ENCODE measurements at regions not wholly inside any gene's neighbourhood (a gene's known extent, or its start where the extent isn't known, plus 50 kb on each side); places are given as distances from the start of the nearest gene placed in this dataset.

DNA sequence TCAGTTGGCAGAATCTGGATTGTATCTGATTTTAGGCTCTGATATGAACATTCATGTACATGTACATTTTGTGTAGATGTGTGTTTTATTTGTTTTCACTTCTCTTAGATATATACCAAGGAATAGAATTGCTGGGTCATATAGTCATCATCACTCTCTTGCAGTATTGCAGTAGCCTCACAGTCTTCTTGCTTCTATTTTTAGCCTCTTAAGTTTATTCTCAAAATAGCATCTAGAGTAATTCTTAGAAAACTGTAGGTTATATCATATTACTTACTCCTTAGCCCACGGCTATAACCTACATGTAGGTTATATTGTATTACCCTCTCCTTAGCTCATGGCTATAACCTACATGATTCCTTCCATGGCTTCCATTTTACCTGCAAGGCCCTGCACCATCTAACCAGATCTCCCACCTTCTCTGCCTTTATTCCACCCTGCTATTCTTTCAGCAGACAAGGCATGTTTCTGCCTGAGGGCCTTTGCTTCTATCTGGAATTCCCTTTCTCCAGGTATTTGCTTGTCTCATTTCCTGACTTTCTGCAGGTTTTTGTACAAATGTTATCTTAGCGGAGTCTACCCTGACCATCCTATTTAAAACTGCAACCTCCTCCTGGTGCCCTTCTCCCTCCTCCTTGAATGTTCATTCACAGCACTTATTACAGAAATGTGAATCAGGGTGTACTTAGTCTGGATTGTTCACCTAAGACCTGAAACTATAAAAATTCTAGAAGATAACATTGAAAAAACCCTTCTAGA is 109.0 kb upstream of the ETV3 start:
- no peak for ATAC-seq (ENCODE audit: insufficient number of reproducible peaks, low FRiP score, low read depth)
- Histone ChIP-seq H3K27ac (no peak overlapping the region), H3K4me1 (ENCODE audit: control insufficient read depth in 1 of 2, low read depth in 2 of 2) (no peaks in the 10 kb centered on the region), H3K9me3 (no peaks in the 10 kb centered on the region), H3K27me3 (replicated peaks; ENCODE audit: insufficient read depth) (no peaks in the 10 kb centered on the region), H3K36me3 (no peaks in the 10 kb centered on the region), H3K4me3 (no peak overlapping the region)
- DNase-seq (ENCODE audit: low spot score): no peak
- TF ChIP-seq, protein P1, sequence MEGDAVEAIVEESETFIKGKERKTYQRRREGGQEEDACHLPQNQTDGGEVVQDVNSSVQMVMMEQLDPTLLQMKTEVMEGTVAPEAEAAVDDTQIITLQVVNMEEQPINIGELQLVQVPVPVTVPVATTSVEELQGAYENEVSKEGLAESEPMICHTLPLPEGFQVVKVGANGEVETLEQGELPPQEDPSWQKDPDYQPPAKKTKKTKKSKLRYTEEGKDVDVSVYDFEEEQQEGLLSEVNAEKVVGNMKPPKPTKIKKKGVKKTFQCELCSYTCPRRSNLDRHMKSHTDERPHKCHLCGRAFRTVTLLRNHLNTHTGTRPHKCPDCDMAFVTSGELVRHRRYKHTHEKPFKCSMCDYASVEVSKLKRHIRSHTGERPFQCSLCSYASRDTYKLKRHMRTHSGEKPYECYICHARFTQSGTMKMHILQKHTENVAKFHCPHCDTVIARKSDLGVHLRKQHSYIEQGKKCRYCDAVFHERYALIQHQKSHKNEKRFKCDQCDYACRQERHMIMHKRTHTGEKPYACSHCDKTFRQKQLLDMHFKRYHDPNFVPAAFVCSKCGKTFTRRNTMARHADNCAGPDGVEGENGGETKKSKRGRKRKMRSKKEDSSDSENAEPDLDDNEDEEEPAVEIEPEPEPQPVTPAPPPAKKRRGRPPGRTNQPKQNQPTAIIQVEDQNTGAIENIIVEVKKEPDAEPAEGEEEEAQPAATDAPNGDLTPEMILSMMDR (IDR thresholded peaks at IDR 0.05): no peak

GRCh38 chr1:157245823-157246222 is 107.6 kb upstream of the ETV3 start:
- TF ChIP-seq, protein P1 (IDR thresholded peaks at IDR 0.05): no peak
- no peak for ATAC-seq (ENCODE audit: insufficient number of reproducible peaks, low FRiP score, low read depth)
- Histone ChIP-seq H3K27ac (no peak overlapping the region), H3K36me3 (no peaks in the 10 kb centered on the region), H3K4me1 (ENCODE audit: control insufficient read depth in 1 of 2, low read depth in 2 of 2) (no peaks in the 10 kb centered on the region), H3K9me3 (no peaks in the 10 kb centered on the region), H3K27me3 (replicated peaks; ENCODE audit: insufficient read depth) (no peaks in the 10 kb centered on the region), H3K4me3 (no peak overlapping the region)
- DNase-seq (ENCODE audit: low spot score): no peak

DNA sequence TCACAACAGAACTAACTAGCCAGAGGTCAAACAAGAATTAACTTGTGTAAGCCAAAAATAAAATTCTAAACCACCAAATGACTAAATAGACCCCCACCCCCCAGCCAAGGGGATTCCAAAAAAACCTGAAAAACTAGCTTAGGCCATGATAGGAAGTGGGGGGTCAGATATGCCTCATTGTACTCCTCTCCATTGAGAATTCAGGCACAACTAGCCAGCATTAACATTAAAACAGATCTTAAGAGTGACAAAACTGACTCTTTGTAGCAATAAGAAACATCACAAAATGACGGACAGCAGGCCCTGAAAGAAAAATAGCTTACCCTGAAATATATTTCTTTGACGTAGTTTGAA is 103.0 kb upstream of the ETV3 start:
- TF ChIP-seq, protein P1 (IDR thresholded peaks at IDR 0.05): no peak
- Histone ChIP-seq H3K27me3 (replicated peaks; ENCODE audit: insufficient read depth) (no peaks in the 10 kb centered on the region), H3K4me1 (ENCODE audit: control insufficient read depth in 1 of 2, low read depth in 2 of 2) (no peaks in the 10 kb centered on the region), H3K27ac (no peak overlapping the region), H3K36me3 (no peaks in the 10 kb centered on the region), H3K4me3 (no peak overlapping the region), H3K9me3 (no peaks in the 10 kb centered on the region)
- ATAC-seq (ENCODE audit: insufficient number of reproducible peaks, low FRiP score, low read depth): no peak
- DNase-seq (ENCODE audit: low spot score): no peak

GRCh38 chr1:157240495-157241184 is 102.4 kb upstream of the ETV3 start:
- TF ChIP-seq, protein P1 (IDR thresholded peaks at IDR 0.05): no peak
- ATAC-seq (ENCODE audit: insufficient number of reproducible peaks, low FRiP score, low read depth): no peak

DNA sequence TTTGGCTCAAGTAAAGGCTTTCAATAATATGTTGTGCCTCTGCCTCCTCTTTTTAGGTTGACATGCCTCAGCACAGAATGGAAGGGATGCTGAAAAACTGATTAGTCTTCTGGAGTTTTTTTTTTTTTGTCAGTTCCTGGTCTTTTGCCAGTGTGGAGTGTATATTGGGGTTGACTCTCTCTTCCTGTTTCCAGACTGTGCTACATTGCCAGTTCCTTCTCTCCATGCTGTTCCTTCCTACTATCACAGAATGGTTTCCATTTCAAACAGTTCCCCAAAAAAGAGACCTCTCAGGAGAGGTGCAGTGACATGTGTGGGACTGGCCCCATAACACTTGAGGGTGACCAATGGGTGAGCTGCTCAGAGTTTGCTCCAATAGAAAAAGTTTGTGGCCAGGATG is 101.7 kb upstream of the ETV3 start:
- H3K4me1 ChIP-seq (ENCODE audit: control insufficient read depth in 1 of 2, low read depth in 2 of 2): no peaks in the 10 kb centered on the region
- H3K27ac ChIP-seq: no peak overlapping the region
- ATAC-seq (ENCODE audit: insufficient number of reproducible peaks, low FRiP score, low read depth): no peak
- H3K4me3 ChIP-seq: no peak overlapping the region
- H3K36me3 ChIP-seq: no peaks in the 10 kb centered on the region
- TF ChIP-seq, protein P1 (IDR thresholded peaks at IDR 0.05): no peak
- no peak for DNase-seq (ENCODE audit: low spot score)
- no peaks in the 10 kb centered on the region for H3K9me3 ChIP-seq
- H3K27me3 ChIP-seq (replicated peaks; ENCODE audit: insufficient read depth): no peaks in the 10 kb centered on the region

More at GRCh38 chr1:157240495-157241184, 102.4 kb upstream of the ETV3 start:
- Histone ChIP-seq H3K4me1 (ENCODE audit: control insufficient read depth in 1 of 2, low read depth in 2 of 2) (no peaks in the 10 kb centered on the region), H3K4me3 (no peak overlapping the region), H3K27ac (no peak overlapping the region), H3K27me3 (replicated peaks; ENCODE audit: insufficient read depth) (no peaks in the 10 kb centered on the region), H3K36me3 (no peaks in the 10 kb centered on the region), H3K9me3 (no peaks in the 10 kb centered on the region)
- no peak for DNase-seq (ENCODE audit: low spot score)

All from thoracic aorta (tissue), 2 donors.